GM12878 (cell line): ENCODE measurements at regions not wholly inside any gene's neighbourhood (a gene's known extent, or its start where the extent isn't known, plus 50 kb on each side); places are given as distances from the start of the nearest gene placed in this dataset.
A peak's percentile ranks its signal among the peaks of the same experiment; 100 is the strongest.

Source experiments
- BHLHE40 ChIP-seq, 2 experiments: fragments of 450-650 bp in 1 of 2; IDR thresholded peaks; 2 replicates each; pipeline ENCODE4 v1.6.1; 2011 to 2017; ENCODE audit warnings: low read depth in 2 of 2, borderline replicate concordance in 1 of 2, improper control_type of control experiment in 1 of 2, low read length in 1 of 2, mild to moderate bottlenecking in 1 of 2
- BMI1 ChIP-seq: fragments of 450-650 bp; IDR thresholded peaks from 2 replicates; pipeline ENCODE4 v1.6.1; 2016; ENCODE audit warnings: mild to moderate bottlenecking, moderate library complexity, borderline replicate concordance
- E2F8 ChIP-seq: fragments of 450-650 bp; IDR thresholded peaks from 2 replicates; pipeline ENCODE4 v1.6.1; 2018; ENCODE audit warnings: mild to moderate bottlenecking, low read depth, moderate library complexity; ENCODE audit not compliant: partially characterized antibody
- JUND ChIP-seq: IDR thresholded peaks from 2 replicates; pipeline ENCODE4 v1.6.1; 2012; ENCODE audit warnings: low read depth, mild to moderate bottlenecking, low read length, improper control_type of control experiment, moderate library complexity
- RAD51 ChIP-seq: fragments of 450-650 bp; IDR thresholded peaks from 2 replicates; pipeline ENCODE4 v1.6.1; 2016; ENCODE audit warnings: moderate library complexity, mild to moderate bottlenecking, inconsistent platforms
- STAT3 ChIP-seq: IDR thresholded peaks from 2 replicates; pipeline ENCODE4 v1.6.1; 2011; ENCODE audit warnings: low read depth, low read length, improper control_type of control experiment
- TCF3 ChIP-seq: IDR thresholded peaks from 2 replicates; pipeline ENCODE4 v1.6.1; 2012; ENCODE audit warnings: low read depth, mild to moderate bottlenecking, low read length, borderline replicate concordance; ENCODE audit not compliant: insufficient read depth
- TF ChIP-seq, protein P1 (sequence below): fragments of 450-650 bp; IDR thresholded peaks from 2 replicates; pipeline ENCODE4 v1.6.1; 2017; ENCODE audit warnings: mild to moderate bottlenecking, moderate library complexity

DNA sequence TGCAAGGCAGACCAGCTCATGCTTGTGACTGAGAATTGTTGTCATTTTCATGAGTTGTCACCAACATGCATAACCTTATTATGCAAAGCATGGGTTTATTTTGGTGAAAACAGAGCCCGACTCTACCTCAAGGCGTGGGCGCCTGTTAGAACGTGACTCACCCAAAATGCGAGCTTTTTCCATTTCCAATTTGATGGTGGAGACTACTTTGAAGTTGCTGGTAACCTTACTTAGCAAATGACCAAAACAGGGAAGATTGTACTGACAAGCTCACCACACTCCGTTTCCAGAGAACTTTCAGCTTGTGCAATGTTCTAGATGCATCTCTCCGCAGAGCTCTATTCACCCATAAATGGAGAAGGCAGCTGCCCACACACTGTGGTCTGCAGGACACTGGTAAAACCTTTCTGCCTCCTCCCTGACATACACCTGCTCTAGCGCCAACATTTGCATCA is 284.5 kb downstream of the MAF start (continued):
- TF ChIP-seq E2F8, result no peak
- no peak for TF ChIP-seq RAD51
- TF ChIP-seq TCF3, result no peak
- TF ChIP-seq, protein P1, sequence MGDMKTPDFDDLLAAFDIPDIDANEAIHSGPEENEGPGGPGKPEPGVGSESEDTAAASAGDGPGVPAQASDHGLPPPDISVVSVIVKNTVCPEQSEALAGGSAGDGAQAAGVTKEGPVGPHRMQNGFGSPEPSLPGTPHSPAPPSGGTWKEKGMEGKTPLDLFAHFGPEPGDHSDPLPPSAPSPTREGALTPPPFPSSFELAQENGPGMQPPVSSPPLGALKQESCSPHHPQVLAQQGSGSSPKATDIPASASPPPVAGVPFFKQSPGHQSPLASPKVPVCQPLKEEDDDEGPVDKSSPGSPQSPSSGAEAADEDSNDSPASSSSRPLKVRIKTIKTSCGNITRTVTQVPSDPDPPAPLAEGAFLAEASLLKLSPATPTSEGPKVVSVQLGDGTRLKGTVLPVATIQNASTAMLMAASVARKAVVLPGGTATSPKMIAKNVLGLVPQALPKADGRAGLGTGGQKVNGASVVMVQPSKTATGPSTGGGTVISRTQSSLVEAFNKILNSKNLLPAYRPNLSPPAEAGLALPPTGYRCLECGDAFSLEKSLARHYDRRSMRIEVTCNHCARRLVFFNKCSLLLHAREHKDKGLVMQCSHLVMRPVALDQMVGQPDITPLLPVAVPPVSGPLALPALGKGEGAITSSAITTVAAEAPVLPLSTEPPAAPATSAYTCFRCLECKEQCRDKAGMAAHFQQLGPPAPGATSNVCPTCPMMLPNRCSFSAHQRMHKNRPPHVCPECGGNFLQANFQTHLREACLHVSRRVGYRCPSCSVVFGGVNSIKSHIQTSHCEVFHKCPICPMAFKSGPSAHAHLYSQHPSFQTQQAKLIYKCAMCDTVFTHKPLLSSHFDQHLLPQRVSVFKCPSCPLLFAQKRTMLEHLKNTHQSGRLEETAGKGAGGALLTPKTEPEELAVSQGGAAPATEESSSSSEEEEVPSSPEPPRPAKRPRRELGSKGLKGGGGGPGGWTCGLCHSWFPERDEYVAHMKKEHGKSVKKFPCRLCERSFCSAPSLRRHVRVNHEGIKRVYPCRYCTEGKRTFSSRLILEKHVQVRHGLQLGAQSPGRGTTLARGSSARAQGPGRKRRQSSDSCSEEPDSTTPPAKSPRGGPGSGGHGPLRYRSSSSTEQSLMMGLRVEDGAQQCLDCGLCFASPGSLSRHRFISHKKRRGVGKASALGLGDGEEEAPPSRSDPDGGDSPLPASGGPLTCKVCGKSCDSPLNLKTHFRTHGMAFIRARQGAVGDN, result no peak
- TF ChIP-seq JUND, result no peak
- TF ChIP-seq STAT3, result peak; percentile 36; the same call in 1 of the 2 replicates
- TF ChIP-seq BMI1, result no peak
- TF ChIP-seq BHLHE40 (IDR thresholded peaks at IDR 0.05; ENCODE audit: borderline replicate concordance in 1 of 2, low read depth in 2 of 2, low read length in 1 of 2), result peak; percentile 79 to 92
